IMR-90 (cell line): ENCODE measurements at regions not wholly inside any gene's neighbourhood (a gene's known extent, or its start where the extent isn't known, plus 50 kb on each side); places are given as distances from the start of the nearest gene placed in this dataset.

Source experiments
- ATAC-seq: fragments of 200-7000 bp; cut with Tn5 transposase; 2 replicates; pipeline ENCODE4 v1.9.1; 2020; ENCODE audit warnings: low read depth, mild to moderate bottlenecking, moderate library complexity
- BruUV-seq: library from RNA; stranded (reverse); fragments of 400-500 nt; replicated peaks from 2 replicates; lab custom pipeline; 2021; lab: Mats Ljungman, UMichigan
- CTCF ChIA-PET: fragments of 300-600 bp; formaldehyde crosslinking; extraction: SDS; loops from one replicate; lab custom pipeline; 2021; ENCODE audit warnings: antibody characterized with exemption; lab: Yijun Ruan, JAX
- POLR2A ChIA-PET: fragments of 300-600 bp; sonication (Branson Sonifier 250); formaldehyde crosslinking; loops from one replicate; lab custom pipeline; 2022; ENCODE audit warnings: antibody characterized with exemption; ENCODE audit not compliant: unreplicated experiment; lab: Charles Lee
- DNase-seq: peaks from one replicate; pipeline ENCODE4 v3.0.0; 2013
- H2AFZ ChIP-seq: replicated peaks from 2 replicates; pipeline ENCODE3; 2013; ENCODE audit warnings: low read length, mild to moderate bottlenecking; ENCODE audit not compliant: poor library complexity
- H2AK5ac ChIP-seq: 2 replicates; pipeline ENCODE4 v1.6.1; 2013; ENCODE audit warnings: low read depth, low read length, inconsistent platforms
- H2AK9ac ChIP-seq: replicated peaks from 2 replicates; pipeline ENCODE3; 2013; ENCODE audit warnings: mild to moderate bottlenecking, low read depth, low read length, moderate library complexity; ENCODE audit not compliant: poor library complexity
- H2BK120ac ChIP-seq: 2 replicates; pipeline ENCODE4 v1.6.1; 2013; ENCODE audit warnings: low read depth, low read length, inconsistent platforms
- H2BK15ac ChIP-seq: 3 replicates; pipeline ENCODE4 v1.6.1; 2013; ENCODE audit warnings: low read depth, low read length, inconsistent platforms
- H2BK20ac ChIP-seq: 2 replicates; pipeline ENCODE4 v1.6.1; 2013; ENCODE audit warnings: low read depth, mild to moderate bottlenecking, inconsistent platforms, low read length, moderate library complexity
- H2BK5ac ChIP-seq: 2 replicates; pipeline ENCODE4 v1.6.1; 2013; ENCODE audit warnings: mild to moderate bottlenecking, low read depth, low read length, inconsistent platforms; ENCODE audit not compliant: poor library complexity, severe bottlenecking
- H3K14ac ChIP-seq: replicated peaks from 2 replicates; pipeline ENCODE4 v1.6.1; 2013; ENCODE audit warnings: low read depth, low read length, inconsistent platforms
- H3K18ac ChIP-seq: 2 replicates; pipeline ENCODE4 v1.6.1; 2013; ENCODE audit warnings: low read depth, low read length, control low read depth
- H3K23ac ChIP-seq: 2 replicates; pipeline ENCODE4 v1.6.1; 2013; ENCODE audit warnings: low read depth, low read length, inconsistent platforms
- H3K27ac ChIP-seq: 2 replicates; pipeline ENCODE4 v1.5.1; 2013; ENCODE audit warnings: mild to moderate bottlenecking, control low read depth, low read length; ENCODE audit not compliant: insufficient read depth
- H3K27me3 ChIP-seq: 2 replicates; pipeline ENCODE4 v1.6.1; 2013; ENCODE audit warnings: low read length; ENCODE audit not compliant: control insufficient read depth, insufficient read depth
- H3K36me3 ChIP-seq: 2 replicates; pipeline ENCODE4 v1.6.1; 2013; ENCODE audit warnings: low read length, mixed read lengths; ENCODE audit not compliant: control insufficient read depth, insufficient read depth
- H3K4ac ChIP-seq: 2 replicates; pipeline ENCODE4 v1.6.1; 2013; ENCODE audit warnings: low read depth, low read length, inconsistent platforms
- H3K4me1 ChIP-seq: 2 replicates; pipeline ENCODE4 v1.6.1; 2013; ENCODE audit warnings: low read length, mixed read lengths; ENCODE audit not compliant: control insufficient read depth, insufficient read depth
- H3K4me2 ChIP-seq: 2 replicates; pipeline ENCODE4 v1.6.1; 2013; ENCODE audit warnings: low read depth, mild to moderate bottlenecking, control low read depth, low read length, moderate library complexity
- H3K4me3 ChIP-seq: 2 replicates; pipeline ENCODE4 v1.5.1; 2013; ENCODE audit warnings: low read depth, mild to moderate bottlenecking, control low read depth, low read length, moderate library complexity; ENCODE audit not compliant: insufficient read depth
- H3K56ac ChIP-seq: 2 replicates; pipeline ENCODE4 v1.6.1; 2013; ENCODE audit warnings: low read length, inconsistent platforms; ENCODE audit not compliant: insufficient read depth; ENCODE audit errors: extremely low read depth
- H3K79me1 ChIP-seq, 2 experiments: 2 replicates each; pipeline ENCODE4 v1.6.1; 2013; ENCODE audit warnings: low read length in 2 of 2, inconsistent platforms in 1 of 2, low read depth in 1 of 2
- H3K9ac ChIP-seq: 2 replicates; pipeline ENCODE4 v1.6.1; 2013; ENCODE audit warnings: low read depth, low read length, control low read depth
- H3K9me1 ChIP-seq: 2 replicates; pipeline ENCODE4 v1.6.1; 2013; ENCODE audit warnings: low read length, inconsistent platforms; ENCODE audit not compliant: insufficient read depth
- H3K9me3 ChIP-seq: 2 replicates; pipeline ENCODE4 v1.6.1; 2013; ENCODE audit warnings: low read length; ENCODE audit not compliant: control insufficient read depth, insufficient read depth
- H4K20me1 ChIP-seq: 2 replicates; pipeline ENCODE4 v1.6.1; 2013; ENCODE audit warnings: low read length, inconsistent platforms; ENCODE audit not compliant: insufficient read depth
- H4K5ac ChIP-seq: 2 replicates; pipeline ENCODE4 v1.6.1; 2013; ENCODE audit warnings: mild to moderate bottlenecking, low read depth, low read length, control low read depth
- H4K8ac ChIP-seq, 2 experiments: 2 replicates each; pipeline ENCODE4 v1.6.1; 2013; ENCODE audit warnings: low read depth in 2 of 2, low read length in 2 of 2, control low read depth in 1 of 2, inconsistent platforms in 1 of 2
- H4K91ac ChIP-seq: 2 replicates; pipeline ENCODE4 v1.6.1; 2013; ENCODE audit warnings: low read depth, low read length, inconsistent platforms; ENCODE audit not compliant: insufficient read depth
- FOS ChIP-seq: fragments of 150-350 bp; IDR thresholded peaks from 2 replicates; pipeline ENCODE4 v1.6.1; 2016; ENCODE audit warnings: low read depth, low read length
- MXI1 ChIP-seq: IDR thresholded peaks from 2 replicates; pipeline ENCODE4 v1.6.1; 2012; ENCODE audit warnings: low read depth, mild to moderate bottlenecking, low read length, moderate library complexity, borderline replicate concordance
- NFE2L2 ChIP-seq: fragments of 150-350 bp; IDR thresholded peaks from 2 replicates; pipeline ENCODE4 v1.6.1; 2016; ENCODE audit warnings: low read depth, mild to moderate bottlenecking, low read length
- RAD21 ChIP-seq: IDR thresholded peaks from 2 replicates; pipeline ENCODE4 v1.6.1; 2012; ENCODE audit warnings: low read length, improper control_type of control experiment
- RCOR1 ChIP-seq: IDR thresholded peaks from 2 replicates; pipeline ENCODE4 v1.6.1; 2012; ENCODE audit warnings: mild to moderate bottlenecking, low read length, improper control_type of control experiment; ENCODE audit not compliant: insufficient replicate concordance
- RFX5 ChIP-seq: IDR thresholded peaks from 2 replicates; pipeline ENCODE4 v1.8.0; 2012; ENCODE audit warnings: low read depth, mild to moderate bottlenecking, low read length, moderate library complexity
- USF2 ChIP-seq: fragments of 150-350 bp; IDR thresholded peaks from 2 replicates; pipeline ENCODE4 v1.6.1; 2017; ENCODE audit warnings: mild to moderate bottlenecking, antibody characterized with exemption, low read length, low read depth
- WGBS, 2 experiments: methylation state at CpG; one replicate each; pipeline versions ENCODE4 v1.1.5 to v1.1.7; 2013; ENCODE audit warnings: missing lambda C conversion rate in 2 of 2; ENCODE audit not compliant: insufficient read length in 1 of 2; ENCODE audit errors: extremely low coverage in 2 of 2; 5-methylcytosine and 5-hydroxymethylcytosine counted together
- dilution Hi-C: fragments of 300-500 bp; cut with HindIII; formaldehyde crosslinking; loops from one replicate; pipeline ENCODE4 v1.14.3; 2018; ENCODE audit warnings: low sequenced_read_pairs; ENCODE audit not compliant: unreplicated experiment
- in situ Hi-C: fragments of 300-500 bp; cut with MboI; formaldehyde crosslinking; loops from 3 replicates; pipeline ENCODE4 v1.14.3; 2019; ENCODE audit warnings: low sequenced_read_pairs, inconsistent platforms, mixed read lengths
- intact Hi-C: fragments of 100-400 bp; cut with micrococcal nuclease; formaldehyde crosslinking; loops from 2 replicates; pipeline ENCODE4 v1.10.0; 2022

GRCh38 chr2:82120654-82121053 lies 1816.1 kb upstream of the LRRTM1 start:
- Histone ChIP-seq H3K27ac (no peak overlapping the region), H2AK9ac (no peak overlapping the region), H2BK5ac (no peak overlapping the region), H4K5ac (no peak overlapping the region), H3K79me1 (no peaks in the 10 kb centered on the region), H3K56ac (no peak overlapping the region), H3K9me1 (no peaks in the 10 kb centered on the region), H4K8ac (no peak overlapping the region), H2BK120ac (no peak overlapping the region), H3K18ac (no peak overlapping the region), H2AFZ (no peak overlapping the region), H2BK15ac (no peak overlapping the region), H3K36me3 (no peaks in the 10 kb centered on the region), H3K27me3 (no peaks in the 10 kb centered on the region), H3K9me3 (peaks cover under 1% of the 10 kb centered on the region; the same call in 1 of the 2 replicates), H4K91ac (no peak overlapping the region), H4K20me1 (no peaks in the 10 kb centered on the region), H2BK20ac (no peak overlapping the region), H3K4ac (no peak overlapping the region), H3K4me3 (no peak overlapping the region), H3K9ac (no peak overlapping the region), H3K4me2 (no peak overlapping the region), H3K23ac (no peak overlapping the region), H2AK5ac (no peak overlapping the region), H3K14ac (no peak overlapping the region), H3K4me1 (no peaks in the 10 kb centered on the region)
- BruUV-seq, result no TSS peak
- intact Hi-C loops, result no loop called here
- no CpG with 5 or more reads among the region's 5 CpGs for WGBS, 2 experiments
- no peak for TF ChIP-seq MXI1
- TF ChIP-seq USF2, result no peak
- TF ChIP-seq NFE2L2, result no peak
- TF ChIP-seq RCOR1, result no peak
- TF ChIP-seq FOS, result no peak
- TF ChIP-seq RAD21, result no peak
- no peak for TF ChIP-seq RFX5
- dilution Hi-C loops, result no loop called here
- in situ Hi-C loops, result no loop called here
- ATAC-seq, result no peak
- ChIA-PET POLR2A (no interaction called here), CTCF (no interaction called here)
- DNase-seq, result no peak
